Natural killer cell (primary cell): ENCODE measurements at regions not wholly inside any gene's neighbourhood (a gene's known extent, or its start where the extent isn't known, plus 50 kb on each side); places are given as distances from the start of the nearest gene placed in this dataset.

Experiments used
- ATAC-seq, 3 donors: fragments of 150-1000 bp in 2 of 3; fragments of 200-7000 bp in 1 of 3; cut with Tn5 transposase; 1 replicate in 1 of 3; 2 replicates in 2 of 3; pipeline ENCODE4 v1.10.0; 2021; ENCODE audit warnings: mild to moderate bottlenecking in 2 of 3, moderate library complexity in 2 of 3
- DNase-seq, 2 donors: peaks; one replicate each; pipeline versions ENCODE4 v3.0.0 to v3.0.0-alpha.2; 2013 to 2021; ENCODE audit warnings: mixed read lengths in 1 of 2
- H3K27ac ChIP-seq: one replicate; pipeline ENCODE4 v1.5.1; 2013; ENCODE audit warnings: mild to moderate bottlenecking, low read length
- H3K27me3 ChIP-seq: one replicate; pipeline ENCODE4 v1.6.1; 2013; ENCODE audit warnings: low read length; ENCODE audit not compliant: control insufficient read depth, insufficient read depth
- H3K36me3 ChIP-seq: one replicate; pipeline ENCODE4 v1.6.1; 2013; ENCODE audit warnings: low read length; ENCODE audit not compliant: control insufficient read depth, insufficient read depth
- H3K4me1 ChIP-seq: one replicate; pipeline ENCODE4 v1.6.1; 2013; ENCODE audit warnings: low read length; ENCODE audit not compliant: control insufficient read depth, insufficient read depth
- H3K4me3 ChIP-seq: one replicate; pipeline ENCODE4 v1.5.1; 2013; ENCODE audit warnings: low read length
- H3K9me3 ChIP-seq: one replicate; pipeline ENCODE4 v1.6.1; 2013; ENCODE audit warnings: low read length; ENCODE audit not compliant: control insufficient read depth, insufficient read depth
- H3K27ac Mint-ChIP-seq, 2 donors: one replicate each; pipeline ENCODE4 v1.8.0; 2022; ENCODE audit warnings: mild to moderate bottlenecking in 2 of 2, mixed read lengths in 2 of 2, moderate library complexity in 1 of 2
- H3K27me3 Mint-ChIP-seq, 2 donors: one replicate each; pipeline ENCODE4 v1.8.0; 2022; ENCODE audit warnings: low read depth in 2 of 2, mixed read lengths in 2 of 2
- H3K36me3 Mint-ChIP-seq: one replicate; pipeline ENCODE4 v1.8.0; 2022; ENCODE audit warnings: mixed read lengths
- H3K4me1 Mint-ChIP-seq, 2 donors: one replicate each; pipeline ENCODE4 v1.8.0; 2022; ENCODE audit warnings: mixed read lengths in 2 of 2
- H3K4me3 Mint-ChIP-seq: one replicate; pipeline ENCODE4 v1.8.0; 2022; ENCODE audit warnings: mild to moderate bottlenecking, moderate library complexity, mixed read lengths
- H3K9me3 Mint-ChIP-seq, 2 donors: one replicate each; pipeline ENCODE4 v1.8.0; 2022; ENCODE audit warnings: mixed read lengths in 2 of 2
- CTCF ChIP-seq: fragments of 200-600 bp; IDR thresholded peaks from one replicate; pipeline ENCODE4 v1.8.0; 2022; ENCODE audit warnings: antibody characterized with exemption
- WGBS: methylation state at CpG from one replicate; pipeline ENCODE4 v1.1.7; 2013; ENCODE audit warnings: missing lambda C conversion rate; ENCODE audit not compliant: insufficient coverage; 5-methylcytosine and 5-hydroxymethylcytosine counted together
- intact Hi-C: fragments of 100-400 bp; cut with micrococcal nuclease; formaldehyde crosslinking; loops from one replicate; pipeline ENCODE4 v1.14.2; 2022

GRCh38 chr4:159910721-159911120 is 807.8 kb downstream of the RAPGEF2 start:
- peaks cover 3 to 21% of the 10 kb centered on the region in 2 donors for H3K9me3 Mint-ChIP-seq
- no peak overlapping the region for H3K27ac Mint-ChIP-seq
- WGBS, result 86% methylated on average over 1 of the region's 3 CpGs
- H3K27me3 ChIP-seq, result no peaks in the 10 kb centered on the region
- no peaks in the 10 kb centered on the region for H3K27me3 Mint-ChIP-seq
- H3K27ac ChIP-seq, result no peak overlapping the region
- DNase-seq (no peak), ATAC-seq (no peak)
- TF ChIP-seq CTCF, result no peak
- H3K4me1 ChIP-seq, result no peaks in the 10 kb centered on the region
- intact Hi-C loops, result no loop called here
- no peaks in the 10 kb centered on the region for H3K36me3 Mint-ChIP-seq
- H3K4me3 ChIP-seq, result no peak overlapping the region
- no peaks in the 10 kb centered on the region for H3K36me3 ChIP-seq
- no peak overlapping the region for H3K4me3 Mint-ChIP-seq
- H3K4me1 Mint-ChIP-seq, result no peaks in the 10 kb centered on the region
- H3K9me3 ChIP-seq, result no peaks in the 10 kb centered on the region

GRCh38 chr4:159922119-159922518 is 819.2 kb downstream of the RAPGEF2 start:
- Mint-ChIP-seq H3K27ac (no peak overlapping the region), H3K9me3 (peaks cover 9 to 24% of the 10 kb centered on the region in 2 donors), H3K27me3 (no peaks in the 10 kb centered on the region), H3K4me1 (no peaks in the 10 kb centered on the region), H3K4me3 (no peak overlapping the region), H3K36me3 (no peaks in the 10 kb centered on the region)
- ATAC-seq (no peak), DNase-seq (no peak)
- H3K9me3 ChIP-seq, result peaks cover 15% of the 10 kb centered on the region
- H3K4me1 ChIP-seq, result no peaks in the 10 kb centered on the region
- intact Hi-C loops, result no loop called here
- H3K36me3 ChIP-seq, result no peaks in the 10 kb centered on the region
- H3K27ac ChIP-seq, result no peak overlapping the region
- no peak for TF ChIP-seq CTCF
- H3K27me3 ChIP-seq, result no peaks in the 10 kb centered on the region
- WGBS, result no CpG with 5 or more reads among the region's 1 CpG
- no peak overlapping the region for H3K4me3 ChIP-seq

- Mint-ChIP-seq H3K27me3 (no peaks in the 10 kb centered on the region), H3K36me3 (no peaks in the 10 kb centered on the region), H3K9me3 (peaks cover 4 to 15% of the 10 kb centered on the region in 2 donors), H3K4me3 (no peak overlapping the region), H3K4me1 (no peaks in the 10 kb centered on the region), H3K27ac (no peak overlapping the region)
- intact Hi-C loops, result no loop called here
- H3K27me3 ChIP-seq, result no peaks in the 10 kb centered on the region
- H3K36me3 ChIP-seq, result no peaks in the 10 kb centered on the region
- TF ChIP-seq CTCF, result no peak
- H3K4me3 ChIP-seq, result no peak overlapping the region
- ATAC-seq (no peak), DNase-seq (no peak)
- H3K9me3 ChIP-seq, result peaks cover 19% of the 10 kb centered on the region
- 89% methylated on average over 3 of the region's 3 CpGs for WGBS
- H3K4me1 ChIP-seq, result no peaks in the 10 kb centered on the region
- no peak overlapping the region for H3K27ac ChIP-seq
Observed at GRCh38 chr4:159925770-159926169, 822.9 kb downstream of the RAPGEF2 start.

- peaks cover 19% of the 10 kb centered on the region for H3K9me3 ChIP-seq
- DNase-seq (no peak), ATAC-seq (no peak)
- 61% methylated on average over 1 of the region's 1 CpG for WGBS
- Mint-ChIP-seq H3K4me1 (no peaks in the 10 kb centered on the region), H3K36me3 (no peaks in the 10 kb centered on the region), H3K9me3 (peaks cover 4 to 19% of the 10 kb centered on the region in 2 donors), H3K27me3 (no peaks in the 10 kb centered on the region), H3K4me3 (no peak overlapping the region), H3K27ac (no peak overlapping the region)
- no peaks in the 10 kb centered on the region for H3K4me1 ChIP-seq
- intact Hi-C loops, result no loop called here
- H3K27ac ChIP-seq, result no peak overlapping the region
- no peaks in the 10 kb centered on the region for H3K27me3 ChIP-seq
- no peak for TF ChIP-seq CTCF
- H3K4me3 ChIP-seq, result no peak overlapping the region
- no peaks in the 10 kb centered on the region for H3K36me3 ChIP-seq
Observed at GRCh38 chr4:159926871-159927270, 824.0 kb downstream of the RAPGEF2 start.
